Kidney (tissue), 13 donors: ENCODE measurements at regions not wholly inside any gene's neighbourhood (a gene's known extent, or its start where the extent isn't known, plus 50 kb on each side); places are given as distances from the start of the nearest gene placed in this dataset.

Experiments
- DNase-seq, 5 donors: peaks; one replicate each; pipeline ENCODE4 v3.0.0-alpha.2; 2013 to 2020
- FAIRE-seq: peaks from 2 replicates; lab custom pipeline; 2012; peaks lifted over from hg19 to GRCh38; lab: Jason Lieb, UNC
- H3K27ac ChIP-seq, 2 donors: one replicate each; pipeline ENCODE4 v1.7.0; 2013; ENCODE audit warnings: low read depth in 2 of 2, low read length in 2 of 2, inconsistent platforms in 1 of 2
- H3K27me3 ChIP-seq: one replicate; pipeline ENCODE4 v1.7.1; 2013; ENCODE audit warnings: low read length, inconsistent platforms; ENCODE audit not compliant: control insufficient read depth, insufficient read depth
- H3K36me3 ChIP-seq, 3 donors: one replicate each; pipeline versions ENCODE4 v1.7.0 to v1.7.1; 2013; ENCODE audit warnings: low read length in 3 of 3, control low read depth in 1 of 3, inconsistent platforms in 1 of 3; ENCODE audit not compliant: insufficient read depth in 3 of 3, control insufficient read depth in 2 of 3
- H3K4me1 ChIP-seq, 3 donors: one replicate each; pipeline versions ENCODE4 v1.7.0 to v1.7.1; 2013; ENCODE audit warnings: low read length in 3 of 3, inconsistent platforms in 1 of 3, low read depth in 1 of 3; ENCODE audit not compliant: control insufficient read depth in 2 of 3, insufficient read depth in 2 of 3
- H3K4me3 ChIP-seq, 3 donors: one replicate each; pipeline versions ENCODE4 v1.7.0 to v1.8.1; 2013; ENCODE audit warnings: low read length in 3 of 3, control low read depth in 1 of 3, inconsistent platforms in 1 of 3
- H3K9ac ChIP-seq, 3 donors: one replicate each; pipeline versions ENCODE4 v1.7.0 to v1.7.1; 2013; ENCODE audit warnings: low read length in 3 of 3, control low read depth in 1 of 3, inconsistent platforms in 1 of 3
- H3K9me3 ChIP-seq, 3 donors: one replicate each; pipeline versions ENCODE4 v1.7.0 to v1.7.1; 2013; ENCODE audit warnings: low read length in 3 of 3, control low read depth in 1 of 3, inconsistent platforms in 1 of 3; ENCODE audit not compliant: control insufficient read depth in 2 of 3, insufficient read depth in 1 of 3
- CTCF ChIP-seq: IDR thresholded peaks from 3 replicates; pipeline ENCODE4 v1.5.1; 2012; ENCODE audit warnings: mild to moderate bottlenecking, moderate library complexity, borderline replicate concordance; ENCODE audit not compliant: insufficient read depth; ENCODE audit errors: extremely low read depth
- intact Hi-C: fragments of 100-400 bp; cut with DNase I; formaldehyde crosslinking; loops from one replicate; pipeline ENCODE4 v1.11.1; 2022
- donor health status: control.
- donor health status: control.
- donor health status: control.
- donor health status: control.
- donor health status: control.
- donor health status: DM: yes; HTN: yes; CAD: no.
- donor health status: Normal renal cell carcinoma (clear cell type).

- Histone ChIP-seq H3K4me1 (peaks cover 0 to 4% (median 0%) of the 10 kb centered on the region in 3 donors), H3K9me3 (peaks cover 0 to 4% (median 0%) of the 10 kb centered on the region in 3 donors), H3K36me3 (no peaks in the 10 kb centered on the region), H3K9ac (no peak overlapping the region), H3K4me3 (no peak overlapping the region), H3K27me3 (no peaks in the 10 kb centered on the region), H3K27ac (no peak overlapping the region)
- intact Hi-C loops: no loop called here
- TF ChIP-seq CTCF: no peak
- DNase-seq (no peak), FAIRE-seq (no peak)
Measured at GRCh38 chr12:116393859-116394650, 116.6 kb upstream of the MED13L start.

DNA sequence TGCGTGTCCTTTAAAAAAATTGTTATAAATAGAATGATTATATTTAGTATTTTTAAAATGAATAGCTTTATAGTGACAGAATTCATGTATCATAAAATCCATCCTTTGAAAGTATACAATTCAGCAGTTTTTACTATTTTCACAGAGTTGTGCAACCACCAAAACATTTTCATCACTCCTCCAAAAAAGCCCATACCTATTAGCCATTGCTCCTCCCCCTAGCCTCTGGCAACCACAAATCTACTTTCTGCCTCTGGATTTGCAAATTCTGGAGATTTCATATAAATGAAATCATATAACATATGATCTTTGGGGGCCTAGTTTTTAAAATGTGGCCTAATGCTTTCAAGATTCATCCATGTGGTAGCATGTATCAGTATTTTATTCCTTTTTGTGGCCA is 117.9 kb upstream of the MED13L start:
- Histone ChIP-seq H3K27me3 (no peaks in the 10 kb centered on the region), H3K9me3 (peaks cover 0 to 4% (median 0%) of the 10 kb centered on the region in 3 donors), H3K4me1 (peaks cover 0 to 4% (median 0%) of the 10 kb centered on the region in 3 donors), H3K27ac (no peak overlapping the region), H3K36me3 (no peaks in the 10 kb centered on the region), H3K4me3 (no peak overlapping the region), H3K9ac (no peak overlapping the region)
- DNase-seq (no peak), FAIRE-seq (no peak)
- TF ChIP-seq CTCF: no peak
- intact Hi-C loops: no loop called here

DNA sequence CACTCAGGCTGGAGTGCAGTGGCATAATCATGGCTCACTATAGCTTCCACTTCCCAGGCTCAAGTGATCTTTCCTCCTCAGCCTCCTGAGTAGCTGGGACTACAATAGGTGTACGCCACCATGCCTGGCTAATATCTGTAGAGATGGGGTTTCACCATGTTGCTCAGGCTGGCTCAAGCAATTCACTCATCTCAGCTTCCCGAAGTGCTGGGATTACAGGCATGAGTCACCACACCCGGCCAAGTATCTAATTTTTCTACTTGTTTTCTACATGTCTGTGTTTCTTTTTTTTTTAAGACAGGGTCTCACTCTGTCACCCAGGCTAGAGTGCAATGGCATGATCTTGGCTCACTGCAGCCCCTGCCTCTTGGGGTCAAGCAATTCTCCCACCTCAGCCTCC is 119.7 kb upstream of the MED13L start:
- Histone ChIP-seq H3K4me3 (no peak overlapping the region), H3K9ac (no peak overlapping the region), H3K27me3 (no peaks in the 10 kb centered on the region), H3K4me1 (no peaks in the 10 kb centered on the region), H3K36me3 (no peaks in the 10 kb centered on the region), H3K27ac (no peak overlapping the region), H3K9me3 (peaks cover 0 to 4% (median 0%) of the 10 kb centered on the region in 3 donors)
- FAIRE-seq (no peak), DNase-seq (no peak)
- no peak for TF ChIP-seq CTCF
- intact Hi-C loops: no loop called here
